HK-2 (cell line): ENCODE measurements at regions not wholly inside any gene's neighbourhood (a gene's known extent, or its start where the extent isn't known, plus 50 kb on each side); places are given as distances from the start of the nearest gene placed in this dataset.
"Not testable (repeated sequence)": the region's sequence is repeated elsewhere in the genome, so short reads cannot be mapped to it uniquely, and the experiment has no call there.

Experiments
- DNase-seq: peaks from one replicate; pipeline ENCODE4 v3.0.0-alpha.2; 2018; ENCODE audit not compliant: unreplicated experiment

DNA sequence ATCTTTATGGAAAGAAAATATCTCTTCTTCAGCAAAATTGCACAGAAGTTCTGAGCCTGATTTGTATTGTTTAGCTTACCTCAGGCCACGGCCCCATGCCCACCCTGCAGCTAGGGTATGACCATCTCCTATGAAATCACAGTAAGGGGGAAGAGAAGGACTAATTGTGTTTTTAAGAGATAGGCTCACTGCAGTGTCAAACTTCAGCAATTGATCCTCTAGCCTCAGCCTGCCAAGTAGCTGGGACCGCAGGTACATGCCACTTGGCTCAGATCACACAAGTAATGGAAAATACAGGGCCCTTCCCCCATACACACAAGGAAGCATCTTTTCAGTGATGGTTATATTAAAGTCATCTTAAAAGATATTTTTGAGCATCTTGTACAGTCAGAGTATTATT is 60.0 kb downstream of the DMAC1 start:
- DNase-seq = no peak

DNA sequence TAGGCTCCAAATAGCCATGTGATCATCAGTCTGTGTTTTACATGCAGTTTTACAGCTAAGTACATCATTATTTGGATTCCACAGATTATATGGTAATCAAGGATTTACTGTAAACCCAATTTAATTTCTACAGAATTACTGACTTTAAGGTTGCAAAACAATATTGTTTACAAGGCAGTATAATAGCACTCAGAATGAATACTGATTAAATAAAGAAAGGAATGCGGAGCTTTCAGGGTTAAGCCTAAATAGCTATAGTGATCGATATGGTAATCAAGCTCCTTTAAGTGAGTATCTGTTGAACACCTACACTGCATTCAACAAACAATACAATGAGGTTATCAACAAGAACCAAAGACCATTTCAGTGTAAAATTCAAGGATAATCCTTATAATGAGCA is 64.3 kb downstream of the DMAC1 start:
- no peak for DNase-seq

DNA sequence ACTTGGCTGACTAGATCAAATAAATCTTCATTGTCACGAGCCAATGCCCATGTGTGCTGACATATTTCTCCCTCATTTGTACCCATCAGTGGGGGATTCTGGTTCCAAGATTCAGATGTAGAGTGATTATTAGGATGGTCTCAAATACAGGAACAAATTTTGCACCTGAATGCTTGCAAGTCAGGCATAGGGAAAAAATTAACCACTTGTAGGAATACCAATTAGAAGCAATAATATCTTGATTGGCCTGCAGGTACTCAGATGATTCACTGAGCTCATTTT is 69.5 kb downstream of the DMAC1 start:
- no peak for DNase-seq

DNA sequence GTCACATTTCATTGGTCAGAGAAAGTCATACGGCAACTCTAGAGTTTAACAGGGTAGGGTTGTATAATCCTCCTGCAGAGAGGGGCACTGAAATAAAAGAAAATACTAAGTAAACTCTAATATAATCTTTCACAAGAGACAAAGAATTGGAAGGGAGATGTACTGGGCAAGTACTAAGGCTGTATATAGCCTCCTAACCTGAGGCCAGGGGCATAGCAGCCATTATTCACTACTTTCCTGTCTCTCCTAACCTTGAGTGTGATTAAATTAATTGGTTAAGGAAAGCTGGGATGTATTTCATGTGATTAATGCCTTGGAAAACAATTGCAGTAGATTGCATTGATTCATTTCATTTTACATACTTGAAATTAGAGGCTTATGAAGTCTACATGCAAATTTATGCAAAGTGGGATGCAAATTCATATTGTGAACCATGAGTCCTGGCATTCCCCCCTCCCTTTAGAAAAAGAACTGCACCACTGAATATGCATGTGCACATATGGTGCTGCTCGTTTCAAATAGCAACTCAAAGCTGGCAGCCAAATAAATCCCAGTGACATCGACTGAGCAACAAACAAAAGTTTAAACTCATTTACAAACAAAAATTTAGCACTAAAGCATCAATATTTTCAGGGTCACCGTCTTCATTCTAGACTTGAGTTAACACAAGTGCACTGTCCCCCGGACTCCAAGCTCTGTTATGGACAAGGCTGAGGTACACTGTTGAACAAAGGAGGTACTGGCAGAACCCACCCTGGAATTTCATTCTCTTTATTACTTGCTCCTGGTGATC is 70.0 kb downstream of the DMAC1 start:
- DNase-seq = no peak

DNA sequence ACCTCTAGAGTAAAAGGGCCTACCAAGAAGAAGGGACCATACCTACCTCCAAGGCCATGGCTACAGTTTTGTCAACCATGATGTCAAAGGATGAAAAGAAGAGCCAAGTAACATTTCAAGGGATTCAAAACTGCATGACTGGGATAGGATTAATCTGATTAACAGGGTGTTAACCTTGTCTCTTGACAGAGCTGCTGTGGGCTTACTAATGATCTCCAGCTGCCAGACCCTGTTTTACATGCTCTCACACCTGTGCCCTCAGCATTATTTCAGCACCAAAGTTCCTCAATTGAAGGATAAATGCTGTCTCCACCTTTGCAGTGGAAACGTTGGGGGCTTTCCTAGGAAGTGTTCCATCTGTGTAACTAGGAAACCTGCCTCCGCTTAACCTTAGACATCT is 78.3 kb downstream of the DMAC1 start:
- no peak for DNase-seq

DNA sequence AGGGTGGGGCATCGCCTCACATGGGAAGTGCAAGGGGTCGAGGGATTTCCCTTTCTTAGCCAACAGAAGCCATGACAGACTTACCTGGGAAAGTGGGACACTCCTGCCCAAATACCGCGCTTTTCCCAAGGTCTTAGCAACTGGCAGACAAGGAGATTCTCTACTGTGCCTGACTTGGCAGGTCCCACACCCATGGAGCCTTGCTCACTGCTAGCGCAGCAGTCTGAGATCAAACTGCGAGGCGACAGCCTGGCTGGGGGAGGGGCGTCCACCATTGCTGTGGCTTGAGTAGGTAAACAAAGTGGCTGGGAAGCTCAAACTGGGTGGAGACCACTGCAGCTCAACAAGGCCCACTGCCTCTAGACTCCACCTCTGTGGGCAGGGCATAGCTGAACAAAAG is 86.5 kb downstream of the DMAC1 start:
- DNase-seq = not testable (repeated sequence)

DNA sequence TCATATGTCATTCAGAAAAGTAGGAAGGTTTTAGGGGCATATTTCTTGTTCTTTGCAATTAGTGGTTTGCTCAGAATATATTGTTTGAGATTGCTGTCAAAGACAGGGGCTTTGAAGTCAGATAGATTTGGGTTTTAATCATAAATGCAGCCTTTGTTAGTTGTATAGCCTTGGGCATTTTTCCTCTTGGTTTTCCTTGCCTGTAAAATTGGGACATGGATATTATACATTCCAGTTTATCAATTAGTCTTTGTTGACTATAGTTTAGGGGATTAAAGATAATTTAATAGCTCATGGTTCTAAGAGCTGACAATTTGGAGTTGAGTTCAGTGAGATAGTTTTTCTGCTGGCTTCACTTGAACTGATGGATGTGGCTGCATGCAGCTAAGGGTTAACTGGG is 88.9 kb downstream of the DMAC1 start:
- no peak for DNase-seq

DNA sequence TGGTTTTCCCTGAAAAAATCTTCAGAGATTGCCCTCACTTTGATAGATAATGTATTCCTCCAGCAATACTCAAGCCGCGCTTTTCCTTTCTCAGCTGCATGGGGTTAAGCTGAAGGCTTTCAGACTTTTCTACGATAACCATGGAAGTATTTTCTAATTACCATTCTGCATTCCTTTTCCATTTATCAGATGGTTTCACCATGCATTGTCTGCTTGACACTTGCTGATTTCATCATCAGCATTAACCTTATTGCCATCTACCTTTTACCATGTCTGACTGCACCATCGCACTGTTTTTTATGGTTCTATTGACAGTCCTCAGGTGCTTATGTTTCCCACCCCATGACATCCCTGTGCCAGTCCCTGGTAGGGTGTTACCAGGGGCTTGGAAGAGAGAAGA is 91.6 kb downstream of the DMAC1 start:
- no peak for DNase-seq

DNA sequence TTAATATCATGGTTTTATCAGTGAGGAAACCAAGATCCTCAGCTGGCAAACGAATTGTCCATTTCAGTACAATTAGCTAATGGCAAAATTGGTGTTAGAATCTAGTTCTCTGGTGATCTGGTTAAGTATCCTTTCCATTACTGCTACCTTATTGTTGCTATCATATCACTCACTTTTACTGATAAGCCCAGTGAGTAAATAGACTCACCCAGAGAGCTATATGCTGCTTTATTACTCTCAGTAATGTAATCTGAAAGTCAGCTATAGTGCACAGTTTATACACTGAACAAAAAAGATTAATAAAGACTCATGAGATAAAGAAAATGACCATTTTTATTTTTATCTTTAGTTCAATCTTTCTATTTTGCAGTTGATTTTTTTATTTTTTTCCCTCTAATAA is 95.0 kb downstream of the DMAC1 start:
- no peak for DNase-seq

DNA sequence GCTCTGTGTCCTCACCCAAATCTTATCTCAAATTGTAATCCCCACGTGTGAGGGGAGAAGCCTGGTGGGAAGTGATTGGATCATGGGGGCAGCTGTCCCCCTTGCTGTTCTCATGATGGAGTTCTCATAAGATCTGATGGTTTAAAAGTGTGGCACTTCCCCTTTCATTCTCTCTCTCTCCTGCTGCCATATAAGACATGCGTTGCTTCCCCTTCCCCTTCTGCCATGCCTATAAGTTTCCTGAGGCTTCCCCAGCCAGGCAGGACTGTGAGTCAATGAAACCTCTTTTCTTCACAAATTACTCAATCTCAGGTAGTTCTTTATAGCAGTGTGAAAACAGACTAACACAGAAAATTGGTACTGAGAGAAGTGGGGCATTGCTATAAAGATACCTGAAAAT is 107.7 kb downstream of the DMAC1 start:
- DNase-seq = no peak

DNA sequence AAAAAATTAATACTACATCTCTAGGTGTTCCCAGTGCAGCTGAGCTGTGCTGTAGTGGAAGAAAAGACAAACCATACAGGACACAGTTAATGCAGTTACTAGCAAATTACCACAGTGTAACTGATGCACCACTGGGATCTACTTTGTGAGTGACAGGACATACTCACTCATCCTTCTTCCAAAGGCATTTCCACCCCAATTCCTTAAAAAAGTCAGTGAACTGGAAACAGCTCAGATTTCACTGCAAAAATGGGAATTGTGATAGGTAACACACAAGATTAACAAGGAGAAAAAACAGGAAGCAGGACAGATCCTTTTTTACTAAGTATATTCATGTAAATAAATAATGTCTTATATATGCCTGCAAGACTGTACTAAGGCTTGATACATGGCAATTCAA is 109.6 kb downstream of the DMAC1 start:
- DNase-seq = no peak

DNA sequence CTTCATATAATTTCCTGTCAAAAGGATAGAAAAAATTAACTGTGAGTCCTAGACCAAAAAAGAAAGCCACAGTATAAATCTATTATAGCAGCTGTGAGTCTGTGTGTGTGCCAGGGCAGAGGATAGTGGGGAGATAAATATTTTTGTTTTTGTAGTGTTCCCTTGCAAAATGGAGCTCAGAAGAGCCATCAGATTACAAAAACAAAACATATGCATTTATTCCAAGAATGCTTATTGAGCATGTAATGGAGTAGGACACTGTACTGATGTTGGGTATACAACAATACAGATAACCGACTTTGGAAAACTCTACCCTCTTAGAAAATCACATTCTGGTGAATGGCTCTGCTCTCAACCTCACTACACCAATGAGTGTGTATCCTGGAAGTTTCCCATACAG is 111.0 kb downstream of the DMAC1 start:
- DNase-seq = no peak

DNA sequence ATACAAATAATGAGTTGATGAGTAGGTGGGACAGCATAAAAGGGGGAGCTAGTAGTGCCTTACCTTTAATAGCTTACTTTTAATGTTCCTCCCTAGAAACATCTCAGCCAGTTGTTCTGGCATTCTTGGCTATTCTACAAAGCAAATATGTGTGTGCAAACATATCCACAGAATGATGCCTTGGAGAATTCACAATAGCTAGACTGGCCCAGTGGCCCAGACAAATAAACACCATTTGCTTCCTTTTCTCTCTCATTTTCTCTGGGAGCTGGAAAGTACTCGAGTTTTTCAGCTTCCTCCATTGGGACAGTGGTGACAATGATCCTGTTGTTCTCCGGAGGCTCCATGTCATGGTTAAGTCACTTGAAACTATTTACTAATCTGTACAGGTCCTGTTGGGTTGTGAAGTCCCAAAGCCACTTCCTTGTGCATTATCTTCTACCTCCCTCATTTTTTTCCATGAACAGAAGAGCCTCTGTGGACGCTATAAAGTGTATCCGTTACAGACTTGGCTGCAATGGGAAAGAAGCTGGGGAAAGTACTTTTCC is 122.9 kb downstream of the DMAC1 start:
- DNase-seq = no peak

DNA sequence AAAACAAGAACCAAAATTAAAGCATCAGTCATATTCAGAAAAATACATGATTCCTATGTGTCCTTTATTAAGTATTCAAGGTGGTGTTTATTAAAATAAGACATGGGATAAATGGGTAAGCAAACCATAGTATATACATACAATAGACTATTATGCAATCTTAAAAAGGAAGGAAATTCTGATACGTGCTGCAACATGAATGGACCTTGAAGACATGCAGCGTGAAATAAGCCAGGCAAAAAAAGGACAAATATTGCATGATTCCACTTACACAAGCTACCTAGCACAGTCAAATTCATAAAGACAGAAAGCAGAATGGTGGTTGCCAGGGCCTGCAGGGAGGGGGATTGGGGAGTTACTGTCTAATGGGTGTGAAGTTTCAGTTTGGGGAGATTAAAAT is 127.7 kb downstream of the DMAC1 start:
- DNase-seq = no peak

DNA sequence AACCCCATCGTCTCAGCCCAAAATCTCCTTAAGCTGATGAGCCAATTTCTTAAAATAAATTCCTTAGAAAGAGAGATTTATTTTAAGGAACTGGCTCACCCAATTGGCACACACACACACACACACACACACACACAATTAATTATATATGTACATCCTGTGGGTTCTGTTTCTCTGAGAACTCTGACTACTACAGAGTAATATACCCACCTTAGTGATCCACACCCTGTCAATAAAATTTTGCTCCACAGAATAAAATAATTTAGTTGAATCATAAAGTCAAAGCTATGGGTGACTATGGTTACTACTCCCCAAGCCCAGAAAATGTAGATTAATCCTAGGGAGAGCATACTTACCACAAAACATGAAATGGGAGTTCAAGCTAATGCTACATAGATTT is 131.0 kb downstream of the DMAC1 start:
- no peak for DNase-seq

DNA sequence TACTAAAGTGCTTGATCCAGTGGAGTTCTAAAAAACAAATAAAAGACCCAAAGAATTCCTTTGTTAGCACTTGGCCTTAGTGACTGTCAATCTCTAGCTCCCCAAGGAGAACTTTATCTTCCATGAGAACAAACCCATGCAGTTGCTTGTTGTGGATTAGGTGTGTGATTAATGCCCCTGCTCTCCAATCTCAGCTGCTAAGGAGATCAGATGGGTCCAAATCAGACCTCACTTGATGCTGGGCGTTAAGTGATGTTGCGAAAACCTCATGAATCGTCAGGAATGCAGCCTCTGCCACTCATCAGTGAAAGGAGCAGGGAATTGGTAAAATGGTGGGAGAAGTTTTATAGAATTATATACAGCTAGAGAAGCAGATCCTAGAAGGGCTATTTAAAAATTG is 133.7 kb downstream of the DMAC1 start:
- DNase-seq = no peak

DNA sequence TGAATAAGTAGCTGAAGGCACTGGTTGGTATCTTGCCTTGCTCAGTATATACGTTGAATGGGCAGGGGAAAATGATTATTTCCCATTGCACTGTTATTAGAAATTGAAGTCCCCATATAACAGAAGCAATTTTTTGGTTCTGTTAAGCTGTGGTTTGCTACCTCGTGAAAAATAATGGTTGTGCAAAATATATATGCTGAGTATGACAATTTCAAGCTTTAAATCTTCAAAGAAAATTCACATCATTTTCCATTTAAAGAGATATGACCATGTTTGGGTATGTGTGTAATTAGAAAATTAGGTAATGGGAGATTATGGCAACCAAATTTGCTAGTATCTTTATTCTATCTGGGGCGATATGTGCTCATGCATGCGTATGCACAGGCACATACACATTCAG is 139.8 kb downstream of the DMAC1 start:
- no peak for DNase-seq

DNA sequence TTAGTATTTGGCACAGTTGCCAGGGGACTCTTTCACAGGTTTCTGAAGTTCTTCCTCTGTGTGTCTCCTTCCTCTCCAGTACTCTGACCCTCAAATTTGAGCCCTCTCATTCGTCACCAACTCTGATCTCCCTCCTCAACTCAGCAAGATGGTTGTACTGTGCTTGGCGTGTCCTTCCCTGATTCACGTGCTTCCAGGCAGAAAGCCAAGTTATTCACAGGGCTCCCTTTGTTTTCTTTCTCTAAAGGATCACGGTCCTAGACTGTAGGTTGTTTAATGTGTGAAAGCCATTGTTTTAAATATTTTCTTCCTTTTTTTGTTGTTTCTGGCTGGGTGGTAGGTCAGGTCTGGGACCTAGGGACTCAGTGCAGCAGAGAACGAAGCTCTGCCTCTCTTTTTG is 142.9 kb downstream of the DMAC1 start:
- DNase-seq = no peak

DNA sequence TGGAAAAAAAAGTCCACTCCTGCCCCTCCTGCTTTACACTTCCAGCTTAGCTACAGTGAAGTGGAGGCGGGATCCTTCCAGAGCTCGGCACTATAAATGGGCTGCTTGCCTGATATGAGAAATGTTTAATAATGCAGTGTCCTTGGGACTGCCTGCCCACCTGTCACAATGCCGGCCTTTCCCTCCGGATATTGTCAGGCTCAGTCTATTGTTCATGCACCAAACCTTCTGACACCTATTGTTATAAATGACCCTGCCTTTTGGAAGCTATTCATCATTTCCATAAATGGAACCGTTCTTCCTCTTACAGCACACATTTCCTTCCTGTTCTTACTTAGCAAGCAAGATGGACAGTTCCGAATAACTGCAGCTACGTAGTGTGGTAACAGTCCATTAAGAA is 146.3 kb downstream of the DMAC1 start:
- no peak for DNase-seq

DNA sequence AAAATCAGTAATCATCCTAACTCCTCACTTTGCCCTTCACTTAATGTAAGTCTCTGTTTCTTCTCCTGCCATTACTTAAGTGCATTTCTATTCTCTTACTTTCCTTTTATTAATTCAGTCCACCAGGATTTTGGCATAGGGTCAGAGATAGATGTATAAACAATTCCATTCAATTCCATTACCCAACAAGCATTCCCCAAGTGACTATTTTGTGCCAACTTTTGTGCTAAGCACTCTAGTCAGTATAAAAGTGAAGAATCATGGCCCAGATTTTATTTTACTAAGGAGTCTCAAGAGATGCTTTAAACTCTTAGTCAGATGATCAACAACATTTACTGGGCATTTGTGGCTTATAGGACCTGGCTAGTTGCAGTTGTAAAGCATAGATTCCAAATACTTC is 159.3 kb downstream of the DMAC1 start:
- DNase-seq = no peak

DNA sequence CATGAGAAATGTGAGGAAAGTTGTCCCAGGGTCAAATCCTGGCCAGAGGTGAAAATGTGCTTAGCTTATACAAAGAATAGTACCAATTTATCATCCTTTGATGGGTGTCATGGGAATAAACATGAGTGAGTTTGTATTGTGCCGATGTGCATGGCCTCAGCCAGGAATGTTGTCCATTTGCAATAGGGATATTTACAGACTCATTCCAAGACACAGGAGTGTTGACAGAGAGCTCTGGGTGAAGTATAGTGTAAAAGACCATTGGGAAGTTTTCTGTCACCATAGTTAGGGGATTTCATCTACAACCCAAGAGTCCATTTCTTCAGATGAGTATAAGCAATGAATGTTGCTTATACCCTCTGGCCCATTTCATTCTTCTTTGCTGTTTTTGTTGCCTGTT is 160.1 kb downstream of the DMAC1 start:
- no peak for DNase-seq

DNA sequence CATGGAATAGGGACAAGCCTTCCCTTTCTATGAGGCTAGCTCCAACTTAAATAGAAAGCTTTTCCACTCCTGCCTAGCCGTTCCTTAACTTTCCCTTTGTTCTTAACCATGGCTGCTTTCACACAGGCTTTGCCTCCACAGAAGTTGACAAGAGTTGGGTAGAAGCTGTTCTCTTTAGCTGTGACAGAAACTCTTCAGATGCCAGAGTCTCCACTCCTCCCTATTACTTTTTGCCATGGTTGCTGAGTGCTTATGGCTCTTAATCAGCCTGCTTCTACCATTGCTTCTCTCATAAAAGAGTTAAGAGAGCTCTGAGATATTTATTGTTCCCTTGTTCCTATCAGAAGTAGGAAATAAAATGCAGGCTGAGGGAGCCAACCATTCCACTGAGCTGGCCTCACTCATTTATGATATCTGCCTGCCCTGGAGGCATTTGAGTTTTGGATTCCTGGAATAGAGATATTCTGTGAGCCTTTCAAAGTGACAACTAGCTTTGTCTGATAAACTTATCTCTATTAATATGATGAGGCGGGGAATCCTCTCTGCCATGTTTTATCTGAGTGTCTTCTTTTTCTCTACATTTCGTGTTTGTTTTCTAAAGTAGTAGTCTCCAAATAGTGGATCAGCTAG is 162.6 kb downstream of the DMAC1 start:
- DNase-seq = no peak

DNA sequence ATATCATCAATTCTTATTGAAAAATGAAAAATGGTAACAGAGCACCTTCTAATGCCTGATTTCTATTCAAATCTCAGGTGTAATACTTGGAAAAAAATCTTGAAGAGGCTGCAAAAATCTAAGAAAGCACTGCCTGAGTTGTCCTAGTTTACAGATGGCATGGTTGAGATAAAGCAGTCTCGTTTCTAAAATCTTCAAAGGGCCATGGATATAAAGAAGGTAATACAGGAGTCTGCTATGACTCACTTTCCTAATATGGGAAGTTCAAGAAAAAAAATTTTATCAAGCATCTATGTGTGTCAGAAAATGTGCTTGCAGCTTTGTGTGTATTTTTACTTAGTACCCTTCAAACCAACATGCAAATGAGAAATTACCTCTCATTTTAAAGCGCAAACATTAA is 163.3 kb downstream of the DMAC1 start:
- DNase-seq = no peak

DNA sequence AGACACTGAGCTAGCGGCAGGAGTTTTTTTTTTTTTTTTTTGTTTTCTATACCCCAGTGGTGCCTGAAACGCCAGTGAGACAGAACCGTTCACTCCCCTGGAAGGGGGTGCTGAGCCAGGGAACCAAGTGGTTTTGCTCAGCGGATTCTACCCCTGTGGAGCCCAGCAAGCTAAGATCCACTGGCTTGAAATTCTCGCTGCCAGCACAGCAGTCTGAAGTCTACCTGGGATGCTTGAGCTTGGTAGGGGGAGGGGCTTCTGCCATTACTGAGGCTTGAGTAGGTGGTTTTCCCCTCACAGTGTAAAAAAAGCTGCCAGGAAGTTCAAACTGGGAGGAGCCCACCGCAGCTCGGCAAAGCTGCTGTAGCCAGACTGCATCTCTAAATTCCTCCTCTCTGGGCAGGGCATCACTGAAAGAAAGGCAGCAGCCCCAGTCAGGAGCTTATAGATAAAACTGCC is 173.0 kb downstream of the DMAC1 start:
- DNase-seq = not testable (repeated sequence)
